ENCODE measurements at regions not wholly inside any gene's neighbourhood (a gene's known extent, or its start where the extent isn't known, plus 50 kb on each side); places are given as distances from the start of the nearest gene placed in this dataset.

DNA sequence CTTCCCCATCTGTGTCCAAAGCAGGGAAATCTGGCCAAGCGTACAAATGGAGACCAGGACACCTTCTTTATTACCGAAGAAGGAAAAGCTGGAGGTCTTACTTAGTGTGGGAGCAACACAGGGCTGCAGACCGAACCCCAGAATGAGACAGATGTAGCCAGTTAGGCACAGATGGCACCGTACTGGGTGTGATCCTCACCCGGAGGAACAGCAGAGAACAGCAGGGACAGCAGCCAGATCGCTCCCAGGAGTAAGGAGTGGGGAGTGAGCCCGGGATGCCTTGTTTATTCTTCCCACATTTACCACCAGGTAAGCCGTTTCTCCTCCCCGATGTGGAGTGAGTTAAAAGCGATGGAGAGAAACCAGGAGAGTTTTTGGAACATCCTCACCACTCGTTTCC lies 150.7 kb upstream of the SPRED2 start:
- TF ChIP-seq, protein P1, sequence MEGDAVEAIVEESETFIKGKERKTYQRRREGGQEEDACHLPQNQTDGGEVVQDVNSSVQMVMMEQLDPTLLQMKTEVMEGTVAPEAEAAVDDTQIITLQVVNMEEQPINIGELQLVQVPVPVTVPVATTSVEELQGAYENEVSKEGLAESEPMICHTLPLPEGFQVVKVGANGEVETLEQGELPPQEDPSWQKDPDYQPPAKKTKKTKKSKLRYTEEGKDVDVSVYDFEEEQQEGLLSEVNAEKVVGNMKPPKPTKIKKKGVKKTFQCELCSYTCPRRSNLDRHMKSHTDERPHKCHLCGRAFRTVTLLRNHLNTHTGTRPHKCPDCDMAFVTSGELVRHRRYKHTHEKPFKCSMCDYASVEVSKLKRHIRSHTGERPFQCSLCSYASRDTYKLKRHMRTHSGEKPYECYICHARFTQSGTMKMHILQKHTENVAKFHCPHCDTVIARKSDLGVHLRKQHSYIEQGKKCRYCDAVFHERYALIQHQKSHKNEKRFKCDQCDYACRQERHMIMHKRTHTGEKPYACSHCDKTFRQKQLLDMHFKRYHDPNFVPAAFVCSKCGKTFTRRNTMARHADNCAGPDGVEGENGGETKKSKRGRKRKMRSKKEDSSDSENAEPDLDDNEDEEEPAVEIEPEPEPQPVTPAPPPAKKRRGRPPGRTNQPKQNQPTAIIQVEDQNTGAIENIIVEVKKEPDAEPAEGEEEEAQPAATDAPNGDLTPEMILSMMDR (IDR thresholded peaks at IDR 0.05): no peak
- no peak for TF ChIP-seq POLR2A (IDR thresholded peaks at IDR 0.05)
